ENCODE measurements at regions not wholly inside any gene's neighbourhood (a gene's known extent, or its start where the extent isn't known, plus 50 kb on each side); places are given as distances from the start of the nearest gene placed in this dataset.
"Not testable (repeated sequence)": the region's sequence is repeated elsewhere in the genome, so short reads cannot be mapped to it uniquely, and the experiment has no call there.

DNA sequence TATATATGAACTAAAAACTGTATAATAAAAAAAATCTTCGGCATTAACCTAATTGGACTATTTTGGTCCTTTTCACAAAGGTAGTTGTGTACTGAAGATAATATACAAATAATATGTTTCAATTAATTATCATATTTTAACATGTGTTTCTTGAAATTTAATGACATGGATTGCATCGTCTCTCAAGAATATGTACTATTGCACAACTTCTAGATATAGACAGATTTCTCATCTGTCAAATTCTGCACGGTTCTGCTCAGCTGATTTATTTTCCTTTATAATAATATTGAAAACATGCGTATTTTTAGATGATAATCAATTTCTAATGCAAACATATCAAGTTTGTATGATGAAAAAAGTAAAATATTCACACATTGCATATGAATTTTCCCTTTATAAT, 498.7 kb upstream of the PABPC4L start:
- H3K4me3 ChIP-seq (replicated peaks in 1 of 2; ENCODE audit: low read depth in 2 of 2, low read length in 2 of 2): no peak overlapping the region
- DNase-seq (ENCODE audit: low read depth in 2 of 2): no peak
- TF ChIP-seq, protein P1, sequence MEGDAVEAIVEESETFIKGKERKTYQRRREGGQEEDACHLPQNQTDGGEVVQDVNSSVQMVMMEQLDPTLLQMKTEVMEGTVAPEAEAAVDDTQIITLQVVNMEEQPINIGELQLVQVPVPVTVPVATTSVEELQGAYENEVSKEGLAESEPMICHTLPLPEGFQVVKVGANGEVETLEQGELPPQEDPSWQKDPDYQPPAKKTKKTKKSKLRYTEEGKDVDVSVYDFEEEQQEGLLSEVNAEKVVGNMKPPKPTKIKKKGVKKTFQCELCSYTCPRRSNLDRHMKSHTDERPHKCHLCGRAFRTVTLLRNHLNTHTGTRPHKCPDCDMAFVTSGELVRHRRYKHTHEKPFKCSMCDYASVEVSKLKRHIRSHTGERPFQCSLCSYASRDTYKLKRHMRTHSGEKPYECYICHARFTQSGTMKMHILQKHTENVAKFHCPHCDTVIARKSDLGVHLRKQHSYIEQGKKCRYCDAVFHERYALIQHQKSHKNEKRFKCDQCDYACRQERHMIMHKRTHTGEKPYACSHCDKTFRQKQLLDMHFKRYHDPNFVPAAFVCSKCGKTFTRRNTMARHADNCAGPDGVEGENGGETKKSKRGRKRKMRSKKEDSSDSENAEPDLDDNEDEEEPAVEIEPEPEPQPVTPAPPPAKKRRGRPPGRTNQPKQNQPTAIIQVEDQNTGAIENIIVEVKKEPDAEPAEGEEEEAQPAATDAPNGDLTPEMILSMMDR (IDR thresholded peaks at IDR 0.05; ENCODE audit: low read depth, low read length): no peak

DNA sequence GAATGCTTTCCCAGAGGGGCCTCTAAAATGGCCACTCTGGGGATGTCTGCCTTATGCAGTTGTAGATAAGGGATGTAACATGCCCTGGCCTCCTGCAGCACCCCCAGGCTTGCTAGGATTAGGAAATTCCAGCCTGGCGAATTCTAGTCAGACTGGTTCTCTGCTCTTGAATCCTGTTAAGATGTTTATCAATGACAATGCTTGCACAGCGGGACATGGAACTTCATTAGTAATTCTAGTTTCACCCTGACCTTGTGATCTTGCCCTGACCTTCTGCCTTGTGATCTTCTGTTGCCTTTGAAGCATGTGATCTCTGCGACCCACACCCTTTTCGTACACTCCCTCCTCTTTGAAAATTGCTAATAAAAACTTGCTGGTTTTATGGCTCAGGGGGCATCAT, 497.2 kb upstream of the PABPC4L start:
- not testable (repeated sequence) for DNase-seq (ENCODE audit: low read depth in 2 of 2); H3K4me3 ChIP-seq (replicated peaks in 1 of 2; ENCODE audit: low read depth in 2 of 2, low read length in 2 of 2)

DNA sequence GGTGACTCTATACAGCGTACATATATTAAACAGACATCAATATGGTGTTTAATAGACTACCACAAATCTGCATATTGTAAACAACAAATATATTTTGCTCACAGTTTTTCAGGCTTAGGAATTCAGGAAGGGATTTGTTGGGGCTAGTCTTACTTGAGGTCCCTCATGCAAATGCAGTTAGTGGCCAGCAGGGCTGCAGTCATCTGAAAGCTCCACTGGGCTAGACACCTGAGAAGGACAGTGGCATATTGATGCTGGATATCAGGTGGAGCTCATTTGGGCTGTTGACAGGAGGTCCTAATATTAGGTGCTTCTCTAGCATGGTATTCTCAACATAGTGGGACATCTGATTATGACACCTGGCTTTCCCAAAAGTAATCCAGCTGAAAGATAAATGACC, 493.8 kb upstream of the PABPC4L start:
- no peak overlapping the region for H3K4me3 ChIP-seq (replicated peaks in 1 of 2; ENCODE audit: low read depth in 2 of 2, low read length in 2 of 2)
- no peak for DNase-seq (ENCODE audit: low read depth in 2 of 2)
- TF ChIP-seq, protein P1 (IDR thresholded peaks at IDR 0.05; ENCODE audit: low read depth, low read length): no peak

DNA sequence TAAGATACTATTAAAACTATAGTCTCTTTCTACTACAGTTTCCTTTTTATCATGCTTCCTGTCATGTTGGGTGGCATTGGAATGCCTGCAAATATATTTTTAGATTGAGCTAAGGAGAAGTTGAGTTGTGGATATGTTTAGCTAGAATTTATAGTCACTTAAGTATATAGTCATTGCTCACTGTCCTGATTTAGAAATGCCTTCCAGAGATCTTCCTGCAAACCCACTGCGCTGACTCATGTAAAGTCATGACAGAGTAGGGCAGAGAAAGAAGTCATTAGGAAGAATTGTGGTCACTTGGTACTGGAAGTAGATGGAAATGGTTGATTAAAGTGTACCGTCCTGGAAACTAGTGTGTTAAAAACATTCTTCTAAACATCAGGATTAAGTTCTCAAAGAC, 490.3 kb upstream of the PABPC4L start:
- no peak for DNase-seq (ENCODE audit: low read depth in 2 of 2)
- TF ChIP-seq, protein P1 (IDR thresholded peaks at IDR 0.05; ENCODE audit: low read depth, low read length): no peak
- no peak overlapping the region for H3K4me3 ChIP-seq (replicated peaks in 1 of 2; ENCODE audit: low read depth in 2 of 2, low read length in 2 of 2)

DNA sequence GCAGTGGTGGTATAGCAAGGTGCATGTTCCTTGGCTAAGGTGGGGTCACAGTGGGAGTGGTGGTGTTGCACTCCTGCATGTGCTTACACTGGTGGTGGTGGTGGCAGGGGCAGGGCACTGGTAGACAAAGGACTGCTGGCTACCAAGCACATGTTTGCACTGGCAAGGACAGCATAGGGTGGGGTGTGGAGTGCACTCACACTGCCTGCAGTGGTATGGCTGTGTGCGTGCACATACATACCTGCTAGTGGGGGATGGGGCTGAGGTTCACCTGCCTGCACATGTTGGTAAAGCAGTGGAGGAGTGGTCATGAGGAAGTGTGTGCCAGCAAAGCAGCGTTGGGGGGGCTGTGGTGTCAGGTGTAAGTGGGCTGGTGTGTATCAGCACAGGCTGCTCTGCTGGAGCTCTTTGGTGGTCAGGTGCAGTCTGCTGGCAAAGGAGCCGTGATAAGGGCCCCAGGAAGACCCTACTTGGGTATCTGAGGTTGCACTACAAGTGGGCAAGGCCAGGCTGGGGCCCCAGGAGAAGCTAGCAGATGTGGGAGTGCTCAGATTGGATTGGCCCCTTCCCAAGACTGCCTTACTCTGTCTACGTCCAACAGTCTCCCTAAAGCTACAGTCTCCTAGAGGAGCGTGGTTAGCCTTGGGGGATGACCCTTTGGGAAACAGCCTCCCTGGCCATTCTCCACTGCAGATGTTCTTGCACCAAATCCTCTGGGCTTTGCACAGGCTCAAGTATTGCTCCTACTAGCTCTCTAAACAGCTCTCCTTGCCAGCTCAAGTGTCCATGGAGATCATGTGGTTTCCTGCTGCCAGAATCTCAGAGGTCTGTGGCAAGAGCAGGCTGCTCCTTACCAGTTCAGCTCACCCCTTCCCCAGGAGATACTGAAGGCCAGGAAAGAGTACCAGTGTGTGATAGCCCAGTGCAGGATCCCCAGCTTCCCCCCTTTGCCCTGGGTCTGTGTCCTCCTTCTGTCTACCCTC, 486.3 kb upstream of the PABPC4L start:
- TF ChIP-seq, protein P1 (IDR thresholded peaks at IDR 0.05; ENCODE audit: low read depth, low read length): no peak
- no peak for DNase-seq (ENCODE audit: low read depth in 2 of 2)

DNA sequence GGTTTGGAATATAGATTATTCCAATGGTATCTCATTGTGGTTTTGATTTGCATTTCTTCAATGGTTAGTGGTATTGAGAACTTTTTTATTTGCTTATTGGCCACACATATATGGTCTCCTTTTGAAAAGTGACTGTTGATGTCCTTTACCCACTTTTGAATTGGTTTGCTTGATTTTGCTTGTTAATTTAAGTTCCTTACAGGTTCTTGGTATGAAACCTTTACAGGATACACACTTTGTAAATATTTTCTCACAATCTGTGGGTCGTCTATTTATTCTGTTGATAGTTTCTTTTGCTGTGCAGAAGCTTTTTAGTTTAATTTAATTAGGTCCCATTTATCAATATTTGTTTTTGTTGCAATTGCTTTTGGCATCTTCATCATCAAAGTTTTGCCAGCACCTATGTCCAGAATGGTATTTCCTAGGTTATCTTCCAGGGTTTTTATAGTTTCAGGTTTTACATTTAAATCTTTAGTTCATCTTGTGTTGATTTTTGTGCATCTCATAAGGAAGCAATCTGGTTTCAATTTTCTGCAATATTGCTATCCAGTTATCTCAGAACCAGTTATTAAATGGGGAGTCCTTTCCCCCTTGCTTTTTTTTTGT, 475.7 kb upstream of the PABPC4L start:
- TF ChIP-seq, protein P1 (IDR thresholded peaks at IDR 0.05; ENCODE audit: low read depth, low read length): no peak
- DNase-seq (ENCODE audit: low read depth in 2 of 2): no peak
- no peak overlapping the region for H3K4me3 ChIP-seq (replicated peaks in 1 of 2; ENCODE audit: low read depth in 2 of 2, low read length in 2 of 2)

More for the DNA sequence above, 486.3 kb upstream of the PABPC4L start:
- H3K4me3 ChIP-seq (replicated peaks in 1 of 2; ENCODE audit: low read depth in 2 of 2, low read length in 2 of 2): no peak overlapping the region

DNA sequence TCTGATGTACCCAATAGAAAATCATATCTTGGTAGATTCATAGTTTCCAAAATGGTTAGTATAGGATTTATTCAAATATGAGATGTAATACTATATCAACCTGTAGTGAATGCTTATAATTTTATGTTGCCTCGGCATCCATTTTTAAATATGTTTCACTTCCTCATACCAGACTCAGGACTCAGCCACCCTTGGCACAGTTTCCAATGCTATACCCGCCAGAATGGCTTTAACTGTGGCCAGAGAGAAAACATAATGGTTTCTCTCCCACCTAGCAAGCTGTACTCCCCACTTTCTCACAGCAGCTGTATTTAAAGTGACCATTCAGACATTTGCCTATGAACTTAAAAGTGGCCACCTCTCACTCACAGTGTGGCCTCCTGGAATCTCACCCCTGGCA, 466.6 kb upstream of the PABPC4L start:
- TF ChIP-seq, protein P1 (IDR thresholded peaks at IDR 0.05; ENCODE audit: low read depth, low read length): no peak
- no peak for DNase-seq (ENCODE audit: low read depth in 2 of 2)
- no peak overlapping the region for H3K4me3 ChIP-seq (replicated peaks in 1 of 2; ENCODE audit: low read depth in 2 of 2, low read length in 2 of 2)
